GM18909 (cell line): ENCODE measurements at regions not wholly inside any gene's neighbourhood (a gene's known extent, or its start where the extent isn't known, plus 50 kb on each side); places are given as distances from the start of the nearest gene placed in this dataset.
"Not testable (repeated sequence)": the region's sequence is repeated elsewhere in the genome, so short reads cannot be mapped to it uniquely, and the experiment has no call there.

Experiments
- ATAC-seq: cut with Tn5 transposase; IDR thresholded peaks from one replicate; pipeline ENCODE4 v1.9.1; 2021; ENCODE audit warnings: mild to moderate bottlenecking; ENCODE audit not compliant: unreplicated experiment, poor library complexity

- ATAC-seq, result no peak
Observed at GRCh38 chr14:30064454-30064853, 136.8 kb upstream of the PRKD1 start.

- no peak for ATAC-seq
Observed at GRCh38 chr14:30069536-30069935, 141.9 kb upstream of the PRKD1 start.

DNA sequence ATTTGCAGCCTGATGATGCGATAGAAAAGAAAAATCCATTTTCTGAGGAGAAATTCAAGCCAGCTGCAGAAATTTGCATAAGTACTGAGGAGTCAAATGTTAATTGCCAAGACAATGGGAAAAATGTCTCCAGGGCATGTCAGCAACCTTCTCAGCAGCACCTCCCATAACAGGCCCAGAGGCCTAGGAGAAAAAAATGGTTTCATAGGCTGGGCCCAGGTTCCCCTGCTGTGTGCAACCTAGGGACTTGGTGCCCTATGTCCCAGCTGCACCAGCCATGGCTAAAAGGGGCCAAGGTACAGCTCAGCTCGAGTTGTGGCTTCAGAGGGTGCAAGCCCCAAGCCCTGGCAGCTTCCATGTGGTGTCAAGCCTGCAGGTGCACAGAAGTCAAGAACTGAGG is 144.8 kb upstream of the PRKD1 start:
- not testable (repeated sequence) for ATAC-seq

DNA sequence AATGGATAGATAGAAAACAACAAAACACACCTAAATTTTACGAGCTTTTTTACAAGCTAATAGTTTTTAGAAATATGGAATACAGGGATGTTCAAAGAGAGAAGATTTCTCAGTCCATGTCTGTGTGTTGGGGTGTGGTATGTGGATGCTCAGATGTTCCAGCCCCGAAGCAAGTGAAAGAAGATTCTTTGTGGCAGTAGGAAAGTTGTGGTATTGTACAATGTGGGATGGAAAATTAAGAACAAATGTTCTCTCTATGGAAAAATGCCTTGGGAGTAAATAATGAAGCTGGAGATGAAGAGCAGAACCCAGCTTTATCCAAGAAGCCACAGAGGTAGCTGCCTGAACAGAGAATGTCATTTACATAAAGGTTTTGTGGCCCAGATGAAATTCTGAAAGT is 150.3 kb upstream of the PRKD1 start:
- ATAC-seq, result no peak

DNA sequence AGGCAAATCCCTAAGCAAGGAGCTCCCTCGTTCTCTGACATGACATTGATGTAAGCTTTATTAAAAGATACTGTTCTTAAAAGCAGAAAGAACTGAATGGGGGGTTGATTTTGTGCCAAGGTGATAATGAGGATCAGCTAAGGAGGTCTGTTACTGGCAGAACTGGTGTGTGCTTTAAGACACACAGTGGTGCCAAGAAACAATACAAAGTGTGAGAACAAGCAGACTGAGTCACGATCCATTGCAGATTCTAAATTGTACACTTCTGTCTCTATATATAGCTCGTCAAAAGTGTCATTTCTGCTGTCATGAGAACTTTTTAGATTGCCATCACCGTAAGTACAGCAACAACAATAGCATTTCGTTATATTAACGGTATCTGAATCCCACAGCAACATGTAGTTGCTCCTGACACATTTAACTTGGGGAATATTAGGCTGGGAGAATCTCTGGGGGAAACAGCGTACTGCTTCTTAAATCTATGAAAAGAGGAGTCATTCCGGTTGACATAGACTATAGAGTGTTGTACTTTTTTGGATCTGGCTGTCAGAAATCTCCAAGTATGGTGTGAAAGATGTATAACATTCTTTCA is 151.3 kb upstream of the PRKD1 start:
- ATAC-seq, result no peak

- ATAC-seq, result no peak
Observed at GRCh38 chr14:30082486-30082885, 154.8 kb upstream of the PRKD1 start.

DNA sequence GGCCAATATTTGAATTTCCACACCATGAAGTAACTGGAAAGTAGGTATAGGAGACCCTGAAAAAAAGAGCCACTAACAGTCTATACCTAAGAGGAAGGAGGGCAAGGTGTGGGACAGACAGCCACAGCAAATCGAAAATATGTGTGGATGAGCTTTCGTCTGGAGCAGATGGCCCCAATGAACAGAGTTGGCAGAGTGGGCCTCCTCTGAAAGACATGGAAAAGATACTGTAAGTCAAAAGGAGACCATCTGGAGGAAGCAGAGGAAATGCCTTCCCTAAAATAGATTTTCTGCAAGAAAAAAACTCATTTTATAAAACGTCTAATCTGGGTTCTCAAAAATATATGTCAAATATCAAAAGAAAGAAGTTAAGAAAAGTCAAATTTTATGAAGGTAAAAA is 157.2 kb upstream of the PRKD1 start:
- ATAC-seq, result no peak

GRCh38 chr14:30085943-30086342 is 158.3 kb upstream of the PRKD1 start:
- ATAC-seq, result no peak

- ATAC-seq, result no peak
Observed at GRCh38 chr14:30088620-30089019, 161.0 kb upstream of the PRKD1 start.

DNA sequence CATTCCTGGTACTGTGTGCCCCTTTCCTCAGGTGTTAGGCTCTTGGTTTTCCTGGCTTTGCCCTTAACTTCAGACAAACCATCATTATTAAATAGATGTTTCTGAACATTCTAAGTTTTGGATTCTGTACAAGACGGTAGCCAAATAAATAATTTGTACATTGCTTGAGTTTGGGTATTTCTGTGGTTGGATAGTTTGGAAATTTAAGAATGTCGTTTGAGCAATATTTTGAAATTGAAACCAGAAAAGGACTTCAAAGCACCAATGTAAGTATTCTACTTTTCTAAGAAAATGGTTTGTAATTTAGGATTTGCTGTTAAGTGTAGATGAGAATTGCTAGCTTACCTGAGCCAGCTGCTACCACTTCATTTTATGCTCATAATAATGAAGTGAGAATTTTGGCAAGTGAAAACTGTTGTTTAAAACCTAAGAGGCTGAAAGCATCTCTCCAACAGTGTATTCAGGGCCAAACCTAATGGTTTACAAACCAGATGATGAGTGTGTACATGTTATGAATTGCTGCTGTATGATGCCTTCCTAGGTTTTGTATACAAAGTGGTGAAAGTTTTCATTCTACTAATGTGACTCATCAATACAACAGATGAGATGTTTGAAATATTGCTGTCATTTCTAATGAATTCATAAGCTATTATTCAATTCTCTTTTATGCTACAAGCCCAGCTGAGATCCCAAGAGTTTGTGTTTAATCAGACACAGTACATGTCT is 181.5 kb upstream of the PRKD1 start:
- ATAC-seq, result no peak

DNA sequence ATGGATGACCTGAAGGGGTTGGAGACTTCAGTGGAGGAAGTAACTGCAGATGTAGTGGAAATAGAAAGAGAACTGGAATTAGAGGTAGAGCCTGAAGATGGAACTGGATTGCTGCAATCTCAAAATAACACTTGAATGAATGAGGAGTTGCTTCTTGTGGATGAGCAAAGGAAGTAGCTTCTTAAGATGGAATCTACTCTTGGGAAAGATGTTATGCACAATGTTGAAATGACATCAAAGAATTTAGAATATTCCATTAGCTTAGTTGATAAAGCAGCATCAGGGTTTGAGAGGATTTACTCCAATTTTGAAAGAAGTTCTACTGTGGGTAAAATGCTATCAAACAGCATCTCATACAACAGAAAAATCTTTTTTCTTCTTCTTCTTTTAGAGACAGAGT is 186.4 kb upstream of the PRKD1 start:
- ATAC-seq, result no peak

DNA sequence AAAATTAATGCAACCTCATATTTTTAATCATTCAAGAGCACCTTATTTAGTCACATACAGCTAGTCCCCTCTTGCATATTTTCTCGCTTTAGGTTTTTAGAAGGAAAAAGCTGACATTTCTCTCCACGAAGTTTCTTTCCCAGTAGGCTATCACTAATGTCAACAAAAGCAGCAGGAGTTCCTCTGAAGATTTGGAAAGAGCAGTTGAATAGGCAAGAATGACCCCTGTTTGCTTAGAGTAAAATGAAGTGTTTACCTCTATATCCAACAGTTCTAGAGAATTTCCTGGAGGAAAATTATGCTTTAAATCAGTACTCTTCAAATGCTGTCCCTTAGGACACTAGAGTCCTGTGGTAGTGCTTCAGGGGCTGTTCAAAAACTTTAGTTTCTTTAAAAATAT is 188.1 kb upstream of the PRKD1 start:
- no peak for ATAC-seq

GRCh38 chr14:30118992-30119640 is 191.5 kb upstream of the PRKD1 start:
- ATAC-seq, result no peak

DNA sequence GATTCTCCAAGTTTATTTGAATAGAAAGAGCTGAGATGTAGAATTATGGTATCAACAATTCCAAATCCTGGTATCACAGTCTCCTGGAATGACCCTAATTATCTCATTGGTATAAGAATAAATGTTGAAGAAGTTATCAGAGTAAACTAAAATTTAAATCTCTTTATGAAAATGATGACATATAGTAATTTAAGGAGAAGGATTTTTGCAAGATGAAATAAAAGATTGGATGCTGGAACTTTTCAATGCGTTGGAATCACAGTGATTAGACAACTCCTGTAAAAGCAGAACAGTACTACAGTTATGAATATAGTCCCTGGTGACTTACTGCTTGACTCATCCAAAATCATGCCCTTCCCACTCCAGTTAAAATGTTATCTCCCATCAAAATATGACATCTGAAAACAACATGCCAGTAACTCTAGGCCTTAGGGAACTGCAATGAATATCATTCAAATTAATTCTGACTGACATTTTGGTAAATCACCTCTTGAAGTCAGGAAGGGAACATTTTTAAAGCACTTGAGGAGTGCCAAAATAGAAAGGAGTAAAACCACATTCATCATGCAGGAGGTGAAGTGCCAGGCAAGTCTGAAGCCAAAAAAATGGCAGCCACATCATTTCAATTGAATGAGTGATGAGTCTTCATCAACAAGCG is 197.8 kb upstream of the PRKD1 start:
- ATAC-seq, result no peak

GRCh38 chr14:30129807-30130206 is 202.2 kb upstream of the PRKD1 start:
- ATAC-seq, result no peak

DNA sequence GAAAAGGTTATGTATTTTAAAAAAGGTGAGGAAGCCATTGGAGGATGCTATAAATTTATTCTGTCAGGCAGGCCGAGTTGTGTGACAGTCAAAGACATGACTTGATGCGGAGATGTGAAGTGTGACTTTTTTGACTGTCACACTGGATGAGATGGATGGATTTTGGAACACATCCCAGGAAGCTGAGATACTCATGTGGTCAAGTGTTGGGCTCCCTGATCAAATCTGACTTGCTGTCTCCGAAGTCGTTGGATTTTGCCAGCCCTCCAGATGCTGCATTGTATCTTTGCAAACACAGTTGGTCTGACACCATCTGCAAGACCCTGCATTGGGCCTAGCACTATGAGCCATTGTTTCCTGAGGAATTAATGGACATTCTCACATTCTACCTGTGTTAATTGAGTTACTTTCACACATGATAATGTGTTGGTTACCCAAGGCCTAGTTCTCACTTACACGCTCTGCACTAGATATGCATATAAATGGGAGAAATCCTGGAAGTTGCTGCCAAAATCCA is 204.0 kb upstream of the PRKD1 start:
- ATAC-seq, result no peak

DNA sequence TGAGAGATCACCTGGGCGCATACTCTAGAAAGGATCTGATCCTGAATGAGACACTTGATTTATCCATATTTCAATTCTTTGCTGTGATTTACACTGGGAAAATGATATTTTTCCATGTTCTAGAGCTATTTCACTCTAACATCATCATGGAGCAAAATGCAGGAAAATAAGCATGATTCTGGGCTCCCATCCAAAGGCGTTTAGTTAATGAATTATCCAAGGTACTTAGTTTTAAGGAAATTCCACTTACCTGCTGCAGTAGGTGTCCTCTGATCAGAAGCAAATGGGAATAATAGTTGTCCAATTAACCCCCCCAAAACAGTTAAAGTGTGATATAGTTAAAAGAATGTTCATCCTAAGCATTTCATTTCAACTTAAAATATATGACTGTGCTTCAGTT is 204.5 kb upstream of the PRKD1 start:
- ATAC-seq, result no peak

- ATAC-seq, result no peak
Observed at GRCh38 chr14:30134936-30135335, 207.3 kb upstream of the PRKD1 start.

DNA sequence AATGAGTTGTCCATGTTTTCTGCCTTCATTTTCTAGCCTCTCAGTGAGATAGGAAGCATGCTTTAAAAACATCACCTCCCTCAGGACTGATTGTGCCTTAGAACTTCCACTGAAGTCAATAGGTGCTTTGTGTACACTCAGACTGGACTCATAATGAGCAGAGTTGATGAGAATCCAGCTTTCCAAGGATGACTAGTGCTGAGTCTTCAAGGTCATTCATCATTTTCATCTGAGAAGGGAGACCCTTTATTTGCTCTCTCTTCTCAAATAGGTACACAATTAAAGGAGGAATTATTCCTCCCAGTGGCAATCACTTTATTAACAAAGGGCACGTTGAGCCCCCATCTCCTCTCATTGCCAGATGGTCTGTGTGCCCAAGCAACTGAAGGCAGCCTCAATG is 210.9 kb upstream of the PRKD1 start:
- no peak for ATAC-seq

GRCh38 chr14:30142216-30142615 is 214.6 kb upstream of the PRKD1 start:
- no peak for ATAC-seq

DNA sequence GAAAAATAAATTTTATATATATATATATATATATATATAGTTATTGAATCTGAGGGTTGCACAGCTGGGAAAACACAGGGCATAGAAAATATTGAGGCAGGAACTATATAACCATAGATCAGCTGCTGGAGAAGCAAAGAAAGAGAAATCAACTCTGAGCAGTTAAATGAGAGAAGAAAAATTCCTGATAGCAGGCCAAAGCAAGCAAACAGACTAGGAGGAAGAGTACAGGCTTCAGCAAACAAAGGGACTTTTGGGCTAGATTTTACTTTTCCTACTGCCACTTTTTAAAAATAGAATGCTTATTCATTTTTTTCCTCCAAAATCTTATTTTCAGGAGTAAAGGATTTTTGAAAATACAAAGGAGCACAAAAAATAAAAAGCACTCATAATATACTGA is 216.0 kb upstream of the PRKD1 start:
- no peak for ATAC-seq
